Astrocyte of the cerebellum (primary cell): ENCODE measurements at regions not wholly inside any gene's neighbourhood (a gene's known extent, or its start where the extent isn't known, plus 50 kb on each side); places are given as distances from the start of the nearest gene placed in this dataset.

ENCODE experiments used
- DNase-seq: peaks from one replicate; pipeline ENCODE4 v3.0.0-alpha.2; 2011; ENCODE audit warnings: low read depth
- H3K4me3 ChIP-seq: 2 replicates; pipeline ENCODE4 v1.5.1; 2011; ENCODE audit warnings: mild to moderate bottlenecking, low read depth, low read length, moderate library complexity
- in situ Hi-C: cut with HindIII; loops from 2 replicates; pipeline ENCODE4 v1.10.0; 2017; ENCODE audit warnings: low sequenced_read_pairs
- TF ChIP-seq, protein P1 (sequence below): IDR thresholded peaks from 2 replicates; pipeline ENCODE4 v1.5.1; 2012; ENCODE audit warnings: low read length, low read depth, moderate library complexity, mild to moderate bottlenecking; ENCODE audit errors: missing control alignments

- DNase-seq, result no peak
- in situ Hi-C loops, result no loop called here
- no peak overlapping the region for H3K4me3 ChIP-seq
- TF ChIP-seq, protein P1, sequence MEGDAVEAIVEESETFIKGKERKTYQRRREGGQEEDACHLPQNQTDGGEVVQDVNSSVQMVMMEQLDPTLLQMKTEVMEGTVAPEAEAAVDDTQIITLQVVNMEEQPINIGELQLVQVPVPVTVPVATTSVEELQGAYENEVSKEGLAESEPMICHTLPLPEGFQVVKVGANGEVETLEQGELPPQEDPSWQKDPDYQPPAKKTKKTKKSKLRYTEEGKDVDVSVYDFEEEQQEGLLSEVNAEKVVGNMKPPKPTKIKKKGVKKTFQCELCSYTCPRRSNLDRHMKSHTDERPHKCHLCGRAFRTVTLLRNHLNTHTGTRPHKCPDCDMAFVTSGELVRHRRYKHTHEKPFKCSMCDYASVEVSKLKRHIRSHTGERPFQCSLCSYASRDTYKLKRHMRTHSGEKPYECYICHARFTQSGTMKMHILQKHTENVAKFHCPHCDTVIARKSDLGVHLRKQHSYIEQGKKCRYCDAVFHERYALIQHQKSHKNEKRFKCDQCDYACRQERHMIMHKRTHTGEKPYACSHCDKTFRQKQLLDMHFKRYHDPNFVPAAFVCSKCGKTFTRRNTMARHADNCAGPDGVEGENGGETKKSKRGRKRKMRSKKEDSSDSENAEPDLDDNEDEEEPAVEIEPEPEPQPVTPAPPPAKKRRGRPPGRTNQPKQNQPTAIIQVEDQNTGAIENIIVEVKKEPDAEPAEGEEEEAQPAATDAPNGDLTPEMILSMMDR, result no peak
Observed at GRCh38 chr7:11319491-11320274, 346.0 kb downstream of the PHF14 start.
